CD4-positive, alpha-beta memory T cell (primary cell): ENCODE measurements at regions not wholly inside any gene's neighbourhood (a gene's known extent, or its start where the extent isn't known, plus 50 kb on each side); places are given as distances from the start of the nearest gene placed in this dataset.
A peak's percentile ranks its signal among the peaks of the same experiment; 100 is the strongest.

Experiments
- CTCF ChIA-PET: fragments of 350-600 bp; sonication (Branson Sonifier 250); formaldehyde crosslinking; loops from one replicate; lab custom pipeline; 2021; ENCODE audit warnings: inconsistent platforms; ENCODE audit not compliant: partially characterized antibody; lab: Charles Lee
- POLR2A ChIA-PET: fragments of 350-600 bp; sonication (Branson Sonifier 250); formaldehyde crosslinking; loops from one replicate; lab custom pipeline; 2021; ENCODE audit not compliant: partially characterized antibody; lab: Charles Lee
- DNase-seq, 5 donors: peaks; one replicate each; pipeline versions ENCODE4 v3.0.0 to v3.0.0-alpha.2; 2020 to 2022; ENCODE audit warnings: mixed read lengths in 1 of 5
- H3K27ac ChIP-seq: one replicate; pipeline ENCODE4 v1.7.0; 2013; ENCODE audit warnings: low read depth, low read length
- H3K27me3 ChIP-seq: 2 replicates; pipeline ENCODE4 v1.7.0; 2013; ENCODE audit warnings: mild to moderate bottlenecking, low read length, moderate library complexity; ENCODE audit not compliant: insufficient read depth
- H3K36me3 ChIP-seq: 2 replicates; pipeline ENCODE4 v1.7.0; 2013; ENCODE audit warnings: mild to moderate bottlenecking, low read length, moderate library complexity; ENCODE audit not compliant: insufficient read depth
- H3K4me1 ChIP-seq: 2 replicates; pipeline ENCODE4 v1.7.0; 2013; ENCODE audit warnings: mild to moderate bottlenecking, low read length, moderate library complexity; ENCODE audit not compliant: insufficient read depth
- H3K4me3 ChIP-seq, 2 donors: one replicate each; pipeline ENCODE4 v1.7.0; 2013; ENCODE audit warnings: low read length in 2 of 2, mild to moderate bottlenecking in 1 of 2
- H3K9me3 ChIP-seq, 2 donors: one replicate each; pipeline ENCODE4 v1.7.0; 2013; ENCODE audit warnings: low read length in 2 of 2, control low read depth in 1 of 2; ENCODE audit not compliant: control insufficient read depth in 1 of 2
- H3K27ac Mint-ChIP-seq, 7 donors: one replicate each; pipeline ENCODE4 v1.8.0; 2020 to 2021; ENCODE audit warnings: mixed read lengths in 7 of 7, mild to moderate bottlenecking in 6 of 7, inconsistent platforms in 3 of 7, moderate library complexity in 3 of 7
- H3K27me3 Mint-ChIP-seq, 2 donors: one replicate each; pipeline ENCODE4 v1.8.0; 2020 to 2021; ENCODE audit warnings: mixed read lengths in 2 of 2
- H3K36me3 Mint-ChIP-seq, 2 donors: one replicate each; pipeline ENCODE4 v1.8.0; 2020 to 2021; ENCODE audit warnings: mixed read lengths in 2 of 2, inconsistent platforms in 1 of 2, mild to moderate bottlenecking in 1 of 2
- H3K4me1 Mint-ChIP-seq, 4 donors: one replicate each; pipeline ENCODE4 v1.8.0; 2020 to 2021; ENCODE audit warnings: mixed read lengths in 4 of 4, mild to moderate bottlenecking in 1 of 4
- H3K4me3 Mint-ChIP-seq, 8 donors: one replicate each; pipeline ENCODE4 v1.8.0; 2020 to 2021; ENCODE audit warnings: mixed read lengths in 8 of 8, mild to moderate bottlenecking in 7 of 8, moderate library complexity in 6 of 8, inconsistent platforms in 3 of 8
- H3K9me3 Mint-ChIP-seq, 8 donors: one replicate each; pipeline ENCODE4 v1.8.0; 2020 to 2021; ENCODE audit warnings: mixed read lengths in 8 of 8, mild to moderate bottlenecking in 5 of 8, inconsistent platforms in 3 of 8, moderate library complexity in 1 of 8
- intact Hi-C: fragments of 100-400 bp; cut with micrococcal nuclease; formaldehyde crosslinking; loops from one replicate; pipeline ENCODE4 v1.15.1; 2023

DNA sequence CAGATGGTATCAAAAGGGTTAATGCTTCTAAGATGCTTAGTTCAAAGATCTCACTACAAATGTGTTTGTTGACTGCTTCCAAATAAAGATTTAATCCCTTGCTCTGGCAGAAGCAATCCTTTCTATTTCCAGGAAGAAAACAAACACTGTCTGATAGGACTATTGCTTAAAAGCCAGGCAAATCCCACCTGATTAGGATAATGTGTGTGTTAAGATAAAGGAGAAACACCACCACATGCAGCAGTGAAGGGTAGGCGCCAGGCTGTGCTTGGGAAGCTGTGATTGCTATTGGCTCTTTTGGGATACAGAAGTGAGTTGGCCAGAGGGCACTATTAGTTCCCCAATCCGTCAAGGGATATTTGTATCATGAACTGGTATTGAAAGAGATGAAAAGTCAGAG, 62.8 kb upstream of the LRCH1 start:
- Histone ChIP-seq H3K27me3 (no peaks in the 10 kb centered on the region), H3K4me3 (no peak overlapping the region), H3K27ac (no peak overlapping the region), H3K4me1 (no peaks in the 10 kb centered on the region), H3K9me3 (peaks cover 0 to 1% of the 10 kb centered on the region in 2 donors), H3K36me3 (no peaks in the 10 kb centered on the region)
- CTCF ChIA-PET, result interaction anchor here (1.1 to 1.6 kb wide), 2 partner anchors 234 to 247 kb away, joined by 3 read pairs; no protein-coding TSS in a partner anchor
- Mint-ChIP-seq H3K4me3 (no peak overlapping the region), H3K36me3 (no peaks in the 10 kb centered on the region), H3K27me3 (peaks cover 8% of the 10 kb centered on the region in 2 donors), H3K27ac (no peak overlapping the region), H3K4me1 (no peaks in the 10 kb centered on the region), H3K9me3 (peaks cover 0 to 15% (median 9%) of the 10 kb centered on the region in 8 donors)
- no peak for DNase-seq
- POLR2A ChIA-PET, result no interaction called here
- intact Hi-C loops, result no loop called here

DNA sequence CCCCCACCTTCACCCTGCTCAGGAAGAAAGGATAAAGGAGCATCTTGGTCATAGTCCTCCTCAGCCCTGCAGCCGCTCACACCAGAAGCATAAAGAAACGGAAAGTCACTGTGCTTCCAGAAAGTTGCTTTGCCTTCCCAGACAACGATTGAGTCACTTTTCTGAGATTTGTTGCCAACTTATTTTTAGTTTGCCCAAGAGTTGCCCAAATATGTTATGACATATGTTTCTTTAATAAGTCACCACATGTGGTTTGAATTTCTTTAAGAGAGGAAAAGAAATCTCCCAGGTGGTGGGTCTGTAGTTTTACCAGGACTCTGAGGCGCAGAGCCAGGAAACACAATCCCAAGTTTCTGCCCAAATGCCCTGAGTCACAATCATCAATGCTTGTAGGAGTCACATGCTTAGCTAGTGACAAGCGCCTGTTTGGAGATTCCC, 63.4 kb upstream of the LRCH1 start:
- Histone ChIP-seq H3K4me1 (no peaks in the 10 kb centered on the region), H3K27ac (no peak overlapping the region), H3K36me3 (no peaks in the 10 kb centered on the region), H3K4me3 (no peak overlapping the region), H3K27me3 (no peaks in the 10 kb centered on the region), H3K9me3 (peaks cover 0 to 6% of the 10 kb centered on the region in 2 donors)
- Mint-ChIP-seq H3K36me3 (no peaks in the 10 kb centered on the region), H3K27me3 (peaks cover 8% of the 10 kb centered on the region in 2 donors), H3K4me1 (no peaks in the 10 kb centered on the region), H3K9me3 (peaks cover 0 to 20% (median 14%) of the 10 kb centered on the region in 8 donors), H3K27ac (no peak overlapping the region), H3K4me3 (no peak overlapping the region)
- no peak for DNase-seq
- ChIA-PET POLR2A (no interaction called here), CTCF (interaction anchor here (0.9 to 1.6 kb wide), 3 partner anchors 133 to 247 kb away, joined by 3 read pairs; no protein-coding TSS in a partner anchor)
- intact Hi-C loops, result no loop called here

DNA sequence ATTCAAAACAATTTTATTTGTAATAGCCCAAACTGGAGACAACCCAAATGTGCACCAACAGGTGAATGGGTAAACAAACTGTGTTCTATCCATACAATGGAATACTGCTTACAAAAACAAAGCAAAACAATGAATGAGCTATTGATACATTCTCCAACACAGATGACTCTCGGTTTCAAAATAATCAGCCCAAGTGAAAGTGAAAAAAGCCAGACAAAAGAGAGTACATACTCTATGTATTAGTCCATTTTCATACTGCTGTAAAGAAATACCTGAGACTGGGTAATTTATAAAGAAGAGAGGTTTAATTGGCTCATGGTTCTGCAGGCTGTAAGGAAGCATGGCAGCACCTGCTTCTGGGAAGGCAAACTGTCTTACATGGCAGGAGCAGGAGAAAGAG, 65.2 kb upstream of the LRCH1 start:
- ChIA-PET POLR2A (no interaction called here), CTCF (interaction anchor here (1.1 kb wide), 1 partner anchor 12 kb away, joined by 3 read pairs; no protein-coding TSS in a partner anchor)
- H3K4me3 Mint-ChIP-seq, result no peak overlapping the region
- H3K9me3 Mint-ChIP-seq, result peaks cover 0 to 37% (median 28%) of the 10 kb centered on the region in 8 donors
- Histone ChIP-seq H3K36me3 (no peaks in the 10 kb centered on the region), H3K9me3 (peaks cover 0 to 10% of the 10 kb centered on the region in 2 donors), H3K27ac (no peak overlapping the region), H3K4me1 (no peaks in the 10 kb centered on the region), H3K4me3 (no peak overlapping the region), H3K27me3 (no peaks in the 10 kb centered on the region)
- no peak for DNase-seq
- intact Hi-C loops, result no loop called here
- H3K27me3 Mint-ChIP-seq, result peaks cover 7 to 8% of the 10 kb centered on the region in 2 donors
- H3K27ac Mint-ChIP-seq, result no peak overlapping the region
- H3K4me1 Mint-ChIP-seq, result no peaks in the 10 kb centered on the region
- no peaks in the 10 kb centered on the region for H3K36me3 Mint-ChIP-seq

- Mint-ChIP-seq H3K36me3 (no peaks in the 10 kb centered on the region), H3K4me1 (no peaks in the 10 kb centered on the region), H3K27ac (no peak overlapping the region), H3K9me3 (peaks cover 0 to 49% (median 29%) of the 10 kb centered on the region in 8 donors), H3K27me3 (peaks cover 8 to 10% of the 10 kb centered on the region in 2 donors), H3K4me3 (no peak overlapping the region)
- no peak for DNase-seq
- H3K4me3 ChIP-seq, result no peak overlapping the region
- H3K36me3 ChIP-seq, result no peaks in the 10 kb centered on the region
- intact Hi-C loops, result no loop called here
- H3K27me3 ChIP-seq, result no peaks in the 10 kb centered on the region
- ChIA-PET CTCF (interaction anchor here (0.7 kb wide), 1 partner anchor 472 kb away, joined by 4 read pairs; no protein-coding TSS in a partner anchor), POLR2A (no interaction called here)
- H3K27ac ChIP-seq, result no peak overlapping the region
- no peaks in the 10 kb centered on the region for H3K4me1 ChIP-seq
- peaks cover 0 to 10% of the 10 kb centered on the region in 2 donors for H3K9me3 ChIP-seq
Measured at GRCh38 chr13:46486270-46486669, 66.7 kb upstream of the LRCH1 start.

DNA sequence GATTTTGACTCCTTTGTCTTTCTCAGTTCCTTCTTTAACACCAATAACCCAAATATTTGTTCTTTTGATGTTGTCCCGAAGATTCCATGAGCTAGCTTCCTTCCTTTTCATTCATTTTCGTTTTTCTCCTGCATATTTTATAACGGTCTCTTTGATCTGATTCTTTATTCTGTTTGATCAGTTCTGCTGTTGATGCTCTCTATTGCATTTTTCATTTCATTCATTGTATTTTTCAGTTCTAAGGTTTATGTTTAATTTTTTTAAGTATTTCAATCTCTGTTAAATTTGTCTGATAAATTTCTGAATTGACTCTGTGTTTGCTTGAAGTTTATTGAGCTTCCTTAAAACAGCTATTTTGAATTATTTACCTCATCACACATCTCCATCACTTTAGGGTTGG, 68.4 kb upstream of the LRCH1 start:
- H3K4me1 Mint-ChIP-seq, result no peaks in the 10 kb centered on the region
- Histone ChIP-seq H3K36me3 (no peaks in the 10 kb centered on the region), H3K27me3 (no peaks in the 10 kb centered on the region), H3K9me3 (peaks cover 0 to 10% of the 10 kb centered on the region in 2 donors), H3K27ac (no peak overlapping the region), H3K4me1 (no peaks in the 10 kb centered on the region), H3K4me3 (no peak overlapping the region)
- no peak for DNase-seq
- CTCF ChIA-PET, result no interaction called here
- peak overlapping the region in 1 of 8 donors; percentile 40 for H3K4me3 Mint-ChIP-seq
- POLR2A ChIA-PET, result no interaction called here
- no peaks in the 10 kb centered on the region for H3K36me3 Mint-ChIP-seq
- H3K27ac Mint-ChIP-seq, result no peak overlapping the region
- H3K27me3 Mint-ChIP-seq, result peaks cover 3 to 8% of the 10 kb centered on the region in 2 donors
- intact Hi-C loops, result no loop called here
- H3K9me3 Mint-ChIP-seq, result peaks cover 0 to 53% (median 29%) of the 10 kb centered on the region in 8 donors

DNA sequence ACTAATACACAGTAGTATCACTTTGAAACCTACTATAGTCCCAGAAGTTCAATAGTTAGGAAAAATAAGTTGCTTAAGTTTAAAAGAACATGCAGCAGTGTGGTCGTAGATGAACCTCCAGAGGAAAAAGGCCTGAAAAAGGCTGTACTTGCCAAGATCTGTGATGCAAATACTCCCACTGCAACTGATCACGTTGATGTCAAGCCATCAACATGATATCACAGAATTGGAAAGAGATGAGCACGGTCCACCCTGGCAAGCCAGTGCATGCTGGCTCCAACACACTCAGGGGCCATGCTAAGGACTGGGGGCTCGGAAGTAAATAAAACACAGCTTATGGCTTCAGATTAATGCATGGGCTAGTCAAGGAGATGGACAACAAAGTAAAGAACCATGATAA, 71.8 kb upstream of the LRCH1 start:
- DNase-seq, result no peak
- H3K27me3 Mint-ChIP-seq, result peaks cover 0 to 8% of the 10 kb centered on the region in 2 donors
- Histone ChIP-seq H3K27me3 (no peaks in the 10 kb centered on the region), H3K4me3 (no peak overlapping the region), H3K27ac (no peak overlapping the region), H3K9me3 (peaks cover 0 to 10% of the 10 kb centered on the region in 2 donors), H3K36me3 (no peaks in the 10 kb centered on the region), H3K4me1 (no peaks in the 10 kb centered on the region)
- ChIA-PET POLR2A (no interaction called here), CTCF (interaction anchor here (1.0 kb wide), 1 partner anchor 83 kb away, joined by 3 read pairs; no protein-coding TSS in a partner anchor)
- no peak overlapping the region for H3K4me3 Mint-ChIP-seq
- H3K9me3 Mint-ChIP-seq, result peaks cover 0 to 48% (median 26%) of the 10 kb centered on the region in 8 donors
- H3K27ac Mint-ChIP-seq, result no peak overlapping the region
- no peaks in the 10 kb centered on the region for H3K4me1 Mint-ChIP-seq
- intact Hi-C loops, result no loop called here
- H3K36me3 Mint-ChIP-seq, result no peaks in the 10 kb centered on the region

DNA sequence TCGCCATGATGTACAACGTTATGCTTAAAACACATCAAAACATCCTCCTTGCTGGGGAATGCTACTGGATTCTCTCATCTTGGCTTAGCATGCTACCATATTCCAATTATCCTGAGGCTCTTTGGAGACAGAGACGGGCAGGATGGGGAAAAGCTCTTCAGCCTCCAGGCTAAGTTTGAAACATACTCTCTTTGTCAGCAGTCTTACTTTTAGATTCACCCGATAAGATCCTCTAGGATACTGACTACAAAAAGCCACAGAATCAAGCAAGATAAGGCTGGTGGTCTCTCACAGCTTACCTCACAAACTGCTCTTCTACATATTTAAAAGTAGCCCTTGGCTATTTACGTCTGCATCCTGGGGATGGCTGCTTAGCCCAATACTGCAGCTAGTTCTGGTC, 72.8 kb upstream of the LRCH1 start:
- no peaks in the 10 kb centered on the region for H3K4me1 Mint-ChIP-seq
- H3K4me3 ChIP-seq, result no peak overlapping the region
- no peaks in the 10 kb centered on the region for H3K4me1 ChIP-seq
- intact Hi-C loops, result no loop called here
- H3K27ac Mint-ChIP-seq, result no peak overlapping the region
- no peak overlapping the region for H3K4me3 Mint-ChIP-seq
- peaks cover 0 to 39% (median 20%) of the 10 kb centered on the region in 8 donors for H3K9me3 Mint-ChIP-seq
- H3K9me3 ChIP-seq, result peaks cover 0 to 8% of the 10 kb centered on the region in 2 donors
- ChIA-PET CTCF (interaction anchor here (0.9 to 1.0 kb wide), 2 partner anchors 14 to 82 kb away, joined by 3 to 5 read pairs; no protein-coding TSS in a partner anchor), POLR2A (no interaction called here)
- no peaks in the 10 kb centered on the region for H3K36me3 ChIP-seq
- no peak for DNase-seq
- no peak overlapping the region for H3K27ac ChIP-seq
- H3K36me3 Mint-ChIP-seq, result no peaks in the 10 kb centered on the region
- no peaks in the 10 kb centered on the region for H3K27me3 ChIP-seq
- H3K27me3 Mint-ChIP-seq, result peaks cover 0 to 9% of the 10 kb centered on the region in 2 donors
